KMS-11 (cell line): ENCODE measurements at regions not wholly inside any gene's neighbourhood (a gene's known extent, or its start where the extent isn't known, plus 50 kb on each side); places are given as distances from the start of the nearest gene placed in this dataset.

ENCODE experiments used
- H2AFZ ChIP-seq: fragments of 200-600 bp; sonication (generic); 2 replicates; pipeline ENCODE4 v1.6.1; 2016; ENCODE audit warnings: antibody characterized with exemption, mixed run types, low read depth
- H3K27ac ChIP-seq: fragments of 200-600 bp; sonication (generic); 2 replicates; pipeline ENCODE4 v1.6.1; 2016; ENCODE audit warnings: mild to moderate bottlenecking, mixed run types
- H3K27me3 ChIP-seq: fragments of 200-600 bp; sonication (generic); 2 replicates; pipeline ENCODE4 v1.6.1; 2017; ENCODE audit warnings: mild to moderate bottlenecking, low read depth, mixed run types, moderate library complexity; ENCODE audit not compliant: insufficient read depth
- H3K36me3 ChIP-seq: fragments of 200-600 bp; sonication (generic); 2 replicates; pipeline ENCODE4 v1.6.1; 2017; ENCODE audit warnings: mild to moderate bottlenecking, mixed run types; ENCODE audit not compliant: insufficient read depth
- H3K4me1 ChIP-seq: fragments of 200-600 bp; sonication (generic); 2 replicates; pipeline ENCODE4 v1.6.1; 2016; ENCODE audit warnings: mild to moderate bottlenecking, low read depth, mixed run types; ENCODE audit not compliant: poor library complexity, severe bottlenecking
- H3K4me2 ChIP-seq: fragments of 200-600 bp; sonication (generic); 2 replicates; pipeline ENCODE4 v1.7.0; 2016; ENCODE audit warnings: mild to moderate bottlenecking, mixed run types
- H3K4me3 ChIP-seq: fragments of 200-600 bp; sonication (generic); IDR thresholded peaks from 2 replicates; pipeline ENCODE4 v1.6.1; 2017; ENCODE audit warnings: low read depth, low read length, mixed read lengths; ENCODE audit not compliant: insufficient read depth
- H3K79me2 ChIP-seq: fragments of 200-600 bp; sonication (generic); 2 replicates; pipeline ENCODE4 v1.6.1; 2016; ENCODE audit warnings: low read depth, mixed run types; ENCODE audit not compliant: insufficient read depth
- H3K9ac ChIP-seq: fragments of 200-600 bp; sonication (generic); 2 replicates; pipeline ENCODE4 v1.6.1; 2016; ENCODE audit warnings: mild to moderate bottlenecking, mixed run types
- H4K20me1 ChIP-seq: fragments of 200-600 bp; sonication (generic); 2 replicates; pipeline ENCODE4 v1.6.1; 2016; ENCODE audit warnings: mild to moderate bottlenecking, mixed run types; ENCODE audit not compliant: insufficient read depth
- CTCF ChIP-seq: fragments of 200-600 bp; sonication (generic); conservative IDR thresholded peaks from 2 replicates; pipeline ENCODE4 v1.6.1; 2017; ENCODE audit warnings: low read depth, mild to moderate bottlenecking, antibody characterized with exemption, low read length, moderate library complexity, mixed read lengths

- H4K20me1 ChIP-seq, result no peaks in the 10 kb centered on the region
- H3K79me2 ChIP-seq, result no peaks in the 10 kb centered on the region
- no peaks in the 10 kb centered on the region for H3K4me1 ChIP-seq
- no peak overlapping the region for H3K9ac ChIP-seq
- no peaks in the 10 kb centered on the region for H3K36me3 ChIP-seq
- H3K4me2 ChIP-seq, result no peak overlapping the region
- no peak overlapping the region for H2AFZ ChIP-seq
- TF ChIP-seq CTCF, result no peak
- no peak overlapping the region for H3K27ac ChIP-seq
- H3K27me3 ChIP-seq, result peaks cover 4% of the 10 kb centered on the region; the same call in 1 of the 2 replicates
- H3K4me3 ChIP-seq, result no peak overlapping the region
These were observed 581.0 kb downstream of the AJAP1 start for GRCh38 chr1:5235355-5235899.

GRCh38 chr1:5232537-5232936 lies 578.1 kb downstream of the AJAP1 start:
- H3K4me3 ChIP-seq, result no peak overlapping the region
- H3K27ac ChIP-seq, result no peak overlapping the region
- no peaks in the 10 kb centered on the region for H3K79me2 ChIP-seq
- no peaks in the 10 kb centered on the region for H4K20me1 ChIP-seq
- no peak overlapping the region for H3K9ac ChIP-seq
- H3K27me3 ChIP-seq, result peaks cover 12% of the 10 kb centered on the region; the same call in 1 of the 2 replicates
- no peak overlapping the region for H2AFZ ChIP-seq
- TF ChIP-seq CTCF, result no peak
- H3K4me1 ChIP-seq, result no peaks in the 10 kb centered on the region
- H3K36me3 ChIP-seq, result no peaks in the 10 kb centered on the region
- no peak overlapping the region for H3K4me2 ChIP-seq

GRCh38 chr1:5231541-5232315 lies 577.3 kb downstream of the AJAP1 start:
- H3K9ac ChIP-seq, result no peak overlapping the region
- no peak overlapping the region for H3K4me3 ChIP-seq
- H3K4me2 ChIP-seq, result no peak overlapping the region
- no peaks in the 10 kb centered on the region for H3K79me2 ChIP-seq
- no peaks in the 10 kb centered on the region for H3K36me3 ChIP-seq
- H4K20me1 ChIP-seq, result no peaks in the 10 kb centered on the region
- H3K27me3 ChIP-seq, result peaks cover 17% of the 10 kb centered on the region; the same call in 1 of the 2 replicates
- H3K27ac ChIP-seq, result no peak overlapping the region
- no peak for TF ChIP-seq CTCF
- H2AFZ ChIP-seq, result no peak overlapping the region
- no peaks in the 10 kb centered on the region for H3K4me1 ChIP-seq

- no peaks in the 10 kb centered on the region for H3K4me1 ChIP-seq
- H3K4me2 ChIP-seq, result no peak overlapping the region
- H2AFZ ChIP-seq, result no peak overlapping the region
- no peaks in the 10 kb centered on the region for H3K79me2 ChIP-seq
- peaks cover 32% of the 10 kb centered on the region; the same call in 1 of the 2 replicates for H3K27me3 ChIP-seq
- H4K20me1 ChIP-seq, result no peaks in the 10 kb centered on the region
- no peak overlapping the region for H3K27ac ChIP-seq
- H3K4me3 ChIP-seq, result no peak overlapping the region
- H3K9ac ChIP-seq, result no peak overlapping the region
- H3K36me3 ChIP-seq, result no peaks in the 10 kb centered on the region
- TF ChIP-seq CTCF, result no peak
These were observed 572.7 kb downstream of the AJAP1 start for GRCh38 chr1:5227114-5227513.
